Peyer's patch (tissue), 4 donors: ENCODE measurements at regions not wholly inside any gene's neighbourhood (a gene's known extent, or its start where the extent isn't known, plus 50 kb on each side); places are given as distances from the start of the nearest gene placed in this dataset.
A peak's percentile ranks its signal among the peaks of the same experiment; 100 is the strongest.
"Not testable (repeated sequence)": the region's sequence is repeated elsewhere in the genome, so short reads cannot be mapped to it uniquely, and the experiment has no call there.

Experiments
- DNase-seq, 3 donors: peaks; one replicate each; pipeline ENCODE4 v3.0.0-alpha.2; 2017 to 2019
- H3K27ac ChIP-seq, 4 donors: fragments of 200-600 bp; sonication (generic); one replicate each; pipeline ENCODE4 v1.5.1; 2016 to 2019
- H3K27me3 ChIP-seq, 2 donors: fragments of 200-600 bp; sonication (generic); one replicate each; pipeline ENCODE4 v1.5.1; 2019
- H3K36me3 ChIP-seq, 3 donors: fragments of 200-600 bp; sonication (generic); one replicate each; pipeline ENCODE4 v1.5.1; 2016 to 2019
- H3K4me1 ChIP-seq, 4 donors: fragments of 200-600 bp; sonication (generic); one replicate each; pipeline ENCODE4 v1.5.1; 2016 to 2019
- H3K4me3 ChIP-seq, 4 donors: fragments of 200-600 bp; sonication (generic); 1 replicate in 3 of 4; 2 replicates in 1 of 4; pipeline ENCODE4 v1.5.1; 2016 to 2019; ENCODE audit warnings: mild to moderate bottlenecking in 1 of 4
- H3K9me3 ChIP-seq, 4 donors: fragments of 200-600 bp; sonication (generic); one replicate each; pipeline ENCODE4 v1.5.1; 2016 to 2019; ENCODE audit warnings: mild to moderate bottlenecking in 1 of 4
- POLR2A ChIP-seq, 2 donors: fragments of 450-650 bp; IDR thresholded peaks; one replicate each; pipeline ENCODE4 v1.5.1; 2017; ENCODE audit warnings: antibody characterized with exemption in 2 of 2, mild to moderate bottlenecking in 2 of 2, moderate library complexity in 2 of 2
- TF ChIP-seq, protein P1 (sequence below), 6 experiments: fragments of 450-650 bp in 4 of 6; fragments of 200-600 bp in 2 of 6; sonication (generic) in 1 of 6; IDR thresholded peaks; one replicate each; pipeline ENCODE4 v1.5.1; 2017 to 2019; ENCODE audit warnings: antibody characterized with exemption in 6 of 6, mild to moderate bottlenecking in 3 of 6, moderate library complexity in 1 of 6

DNA sequence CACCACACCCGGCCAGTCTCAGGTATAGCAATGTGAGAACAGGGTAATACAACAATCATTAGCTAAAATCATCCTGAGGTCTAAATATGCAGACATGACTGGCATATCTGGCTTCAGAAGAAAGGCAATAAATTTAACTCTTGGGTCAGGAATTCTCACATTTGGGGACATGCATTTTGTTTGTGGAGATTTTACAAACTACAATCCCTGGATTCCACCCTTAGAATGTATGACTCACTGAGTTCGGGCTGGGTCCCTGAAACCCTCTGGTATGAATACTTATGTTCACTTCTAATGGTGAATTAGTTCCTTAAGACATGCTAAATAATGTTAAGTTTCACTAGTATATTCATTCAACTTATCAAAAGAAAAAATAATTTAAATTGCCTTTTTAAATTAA, 98.9 kb upstream of the HMGA2 start:
- Histone ChIP-seq H3K27ac (no peak overlapping the region), H3K9me3 (no peaks in the 10 kb centered on the region), H3K36me3 (no peaks in the 10 kb centered on the region), H3K4me1 (peaks cover 0 to 8% (median 0%) of the 10 kb centered on the region in 4 donors), H3K4me3 (no peak overlapping the region), H3K27me3 (peaks cover 0 to 10% of the 10 kb centered on the region in 2 donors)
- DNase-seq, result no peak
- TF ChIP-seq, protein P1, sequence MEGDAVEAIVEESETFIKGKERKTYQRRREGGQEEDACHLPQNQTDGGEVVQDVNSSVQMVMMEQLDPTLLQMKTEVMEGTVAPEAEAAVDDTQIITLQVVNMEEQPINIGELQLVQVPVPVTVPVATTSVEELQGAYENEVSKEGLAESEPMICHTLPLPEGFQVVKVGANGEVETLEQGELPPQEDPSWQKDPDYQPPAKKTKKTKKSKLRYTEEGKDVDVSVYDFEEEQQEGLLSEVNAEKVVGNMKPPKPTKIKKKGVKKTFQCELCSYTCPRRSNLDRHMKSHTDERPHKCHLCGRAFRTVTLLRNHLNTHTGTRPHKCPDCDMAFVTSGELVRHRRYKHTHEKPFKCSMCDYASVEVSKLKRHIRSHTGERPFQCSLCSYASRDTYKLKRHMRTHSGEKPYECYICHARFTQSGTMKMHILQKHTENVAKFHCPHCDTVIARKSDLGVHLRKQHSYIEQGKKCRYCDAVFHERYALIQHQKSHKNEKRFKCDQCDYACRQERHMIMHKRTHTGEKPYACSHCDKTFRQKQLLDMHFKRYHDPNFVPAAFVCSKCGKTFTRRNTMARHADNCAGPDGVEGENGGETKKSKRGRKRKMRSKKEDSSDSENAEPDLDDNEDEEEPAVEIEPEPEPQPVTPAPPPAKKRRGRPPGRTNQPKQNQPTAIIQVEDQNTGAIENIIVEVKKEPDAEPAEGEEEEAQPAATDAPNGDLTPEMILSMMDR (IDR thresholded peaks at IDR 0.05), result no peak
- no peak for TF ChIP-seq POLR2A (IDR thresholded peaks at IDR 0.05)

DNA sequence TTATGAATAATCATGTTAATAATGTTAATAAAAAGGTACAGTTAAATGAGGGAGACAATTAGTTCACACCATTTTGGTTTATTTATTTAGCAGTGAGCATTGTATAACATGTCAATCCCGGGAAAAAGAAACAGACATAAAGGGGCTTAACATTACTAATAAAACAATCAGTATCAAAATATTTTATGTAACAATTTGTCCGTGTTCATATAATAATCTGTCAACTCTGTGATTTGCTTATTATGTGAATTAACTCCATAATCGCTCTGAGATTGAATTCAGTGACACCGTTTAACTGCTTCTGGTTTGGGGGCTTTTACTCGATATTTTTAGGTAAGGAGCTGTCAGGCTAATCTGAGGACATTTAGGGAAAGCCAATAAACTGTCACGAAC, 95.8 kb upstream of the HMGA2 start:
- no peaks in the 10 kb centered on the region for H3K9me3 ChIP-seq
- H3K36me3 ChIP-seq, result no peaks in the 10 kb centered on the region
- no peak for TF ChIP-seq POLR2A (IDR thresholded peaks at IDR 0.05)
- TF ChIP-seq, protein P1 (IDR thresholded peaks at IDR 0.05), result no peak
- peaks cover 0 to 8% (median 0%) of the 10 kb centered on the region in 4 donors for H3K4me1 ChIP-seq
- H3K27ac ChIP-seq, result no peak overlapping the region
- H3K4me3 ChIP-seq, result no peak overlapping the region
- H3K27me3 ChIP-seq, result peaks cover 0 to 10% of the 10 kb centered on the region in 2 donors
- no peak for DNase-seq

DNA sequence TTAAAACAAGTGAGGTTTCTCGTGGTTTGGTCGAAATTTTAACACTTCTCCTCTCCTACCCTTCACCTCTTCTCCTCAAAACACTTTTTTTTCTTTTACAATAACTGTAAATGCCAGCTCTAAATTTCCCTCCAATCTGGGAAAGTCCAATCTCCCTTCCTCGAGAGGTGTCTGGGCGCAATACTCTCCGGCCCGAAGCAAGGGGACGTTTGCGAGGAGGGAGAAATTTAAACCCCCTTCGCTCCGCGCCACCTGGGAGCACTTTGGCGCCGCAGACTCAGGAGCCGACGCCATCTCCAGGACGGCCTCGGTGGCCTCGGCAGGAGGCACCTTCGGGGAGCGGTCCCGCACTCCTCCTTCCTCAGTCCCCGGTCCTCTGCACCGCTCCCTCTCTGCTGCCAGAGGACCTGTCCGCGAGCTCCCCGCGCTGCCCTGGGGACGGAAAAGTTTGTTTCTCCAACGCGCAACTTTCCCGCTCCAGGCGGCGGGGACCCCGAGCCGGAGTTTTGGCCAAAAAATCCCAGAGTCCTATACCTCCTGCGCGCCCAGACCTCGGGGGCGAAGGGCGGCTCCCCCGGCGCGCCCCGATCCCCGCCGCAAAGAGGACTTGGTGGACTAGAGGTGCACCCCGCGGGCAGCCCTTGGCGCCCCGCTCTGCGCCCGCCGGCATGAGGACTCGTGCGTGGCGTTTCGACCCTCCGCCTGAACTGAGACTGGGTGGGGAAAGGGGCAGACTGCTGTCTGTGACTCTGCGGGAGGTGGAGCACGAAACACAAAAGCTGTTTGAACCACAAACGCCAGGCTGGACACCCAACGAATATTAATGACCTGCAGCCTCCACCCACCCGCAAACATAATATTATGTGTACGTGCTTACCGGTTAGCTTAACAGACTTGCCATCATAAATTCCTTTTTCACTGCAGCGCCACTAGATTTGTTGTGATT, 95.2 kb upstream of the HMGA2 start:
- H3K27me3 ChIP-seq, result peaks cover 0 to 10% of the 10 kb centered on the region in 2 donors
- peak in 1 of 3 donors; percentile 50 for DNase-seq

DNA sequence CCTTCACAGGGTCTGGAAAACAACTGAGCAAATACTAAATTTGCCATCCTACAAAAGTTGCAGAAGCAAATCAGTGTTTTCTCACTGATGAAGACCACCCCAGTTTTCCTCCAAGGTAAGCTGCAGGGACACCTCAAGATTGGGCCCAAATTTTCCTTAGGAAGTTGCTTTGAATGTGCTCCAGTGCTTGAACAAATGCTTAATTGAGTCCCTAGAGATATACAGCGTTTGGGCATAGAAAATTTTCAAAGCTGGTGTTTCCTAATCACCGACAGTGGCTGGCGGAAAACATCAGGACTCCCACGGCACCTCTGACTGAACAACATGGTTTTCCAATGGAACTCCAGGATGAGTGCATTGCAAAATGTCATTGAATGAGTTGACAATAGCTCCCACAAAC, 92.5 kb upstream of the HMGA2 start:
- H3K4me3 ChIP-seq, result no peak overlapping the region
- TF ChIP-seq, protein P1 (IDR thresholded peaks at IDR 0.05), result no peak
- no peak for TF ChIP-seq POLR2A (IDR thresholded peaks at IDR 0.05)
- H3K36me3 ChIP-seq, result no peaks in the 10 kb centered on the region
- peaks cover 0 to 10% of the 10 kb centered on the region in 2 donors for H3K27me3 ChIP-seq
- H3K27ac ChIP-seq, result no peak overlapping the region
- peaks cover 0 to 8% (median 0%) of the 10 kb centered on the region in 4 donors for H3K4me1 ChIP-seq
- no peak for DNase-seq
- H3K9me3 ChIP-seq, result no peaks in the 10 kb centered on the region

More for the DNA sequence above, 95.2 kb upstream of the HMGA2 start:
- TF ChIP-seq, protein P1 (IDR thresholded peaks at IDR 0.05), result no peak
- no peak for TF ChIP-seq POLR2A (IDR thresholded peaks at IDR 0.05)
- no peak overlapping the region for H3K27ac ChIP-seq
- peak overlapping the region in 1 of 4 donors; percentile 19 for H3K4me3 ChIP-seq
- H3K9me3 ChIP-seq, result no peaks in the 10 kb centered on the region
- no peaks in the 10 kb centered on the region for H3K36me3 ChIP-seq
- H3K4me1 ChIP-seq, result peaks cover 0 to 8% (median 0%) of the 10 kb centered on the region in 4 donors

DNA sequence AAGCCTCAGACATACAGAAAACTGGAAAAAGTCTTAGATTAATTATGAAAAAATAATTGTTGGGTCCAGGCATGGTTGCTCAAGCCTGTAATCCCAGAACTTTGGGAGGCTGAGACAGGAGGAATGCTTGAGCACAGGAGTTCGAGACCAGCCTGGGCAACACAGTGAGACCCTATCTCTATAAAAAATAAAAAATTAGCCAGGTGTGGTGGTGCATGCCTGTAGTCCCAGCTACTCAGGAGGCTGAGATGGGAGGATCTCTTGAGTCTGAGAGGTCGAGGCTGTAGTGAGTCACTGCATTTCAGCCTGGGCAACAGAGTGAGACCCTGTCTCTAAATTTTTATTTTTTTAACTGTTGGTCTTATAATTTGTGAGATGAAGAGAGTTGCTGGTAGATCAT, 90.6 kb upstream of the HMGA2 start:
- H3K27me3 ChIP-seq, H3K4me3 ChIP-seq: not testable (repeated sequence)

DNA sequence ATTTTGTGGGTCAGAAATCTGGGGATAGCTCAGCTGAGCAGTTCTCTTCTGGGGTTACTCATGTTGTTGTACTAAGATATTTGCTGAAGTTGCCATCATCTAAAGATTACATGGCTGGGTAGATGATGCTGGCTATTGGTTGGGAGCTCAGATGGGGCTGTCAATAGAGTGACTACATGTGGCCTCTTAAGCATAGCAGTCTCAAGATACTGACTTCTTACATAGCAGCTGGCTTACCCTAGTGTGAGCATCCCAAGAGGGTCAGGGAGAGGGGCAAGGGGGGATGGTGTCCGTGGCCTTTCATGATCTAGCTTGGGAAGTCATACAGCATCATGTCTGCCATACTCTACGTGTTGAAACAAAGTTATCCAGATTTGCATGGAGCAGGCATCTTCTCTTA, 90.1 kb upstream of the HMGA2 start:
- TF ChIP-seq POLR2A (IDR thresholded peaks at IDR 0.05), result no peak
- TF ChIP-seq, protein P1 (IDR thresholded peaks at IDR 0.05), result no peak
- H3K4me1 ChIP-seq, result peaks cover 0 to 3% (median 0%) of the 10 kb centered on the region in 4 donors
- DNase-seq, result no peak
- peaks cover 0 to 4% of the 10 kb centered on the region in 2 donors for H3K27me3 ChIP-seq
- H3K9me3 ChIP-seq, result no peaks in the 10 kb centered on the region
- H3K4me3 ChIP-seq, result no peak overlapping the region
- no peaks in the 10 kb centered on the region for H3K36me3 ChIP-seq
- H3K27ac ChIP-seq, result no peak overlapping the region

More for the DNA sequence above, 90.6 kb upstream of the HMGA2 start:
- not testable (repeated sequence) for H3K36me3 ChIP-seq, H3K27ac ChIP-seq, H3K9me3 ChIP-seq, DNase-seq, H3K4me1 ChIP-seq
